Retinal pigment epithelial cell (primary cell): ENCODE measurements at regions not wholly inside any gene's neighbourhood (a gene's known extent, or its start where the extent isn't known, plus 50 kb on each side); places are given as distances from the start of the nearest gene placed in this dataset.

Source experiments
- DNase-seq: peaks from one replicate; pipeline ENCODE4 v3.0.0-alpha.2; 2010; ENCODE audit warnings: low read depth
- H3K4me3 ChIP-seq: 2 replicates; pipeline ENCODE4 v1.5.1; 2011; ENCODE audit warnings: mild to moderate bottlenecking, low read length, control low read depth, moderate library complexity
- TF ChIP-seq, protein P1 (sequence below): conservative IDR thresholded peaks from 2 replicates; pipeline ENCODE4 v1.5.1; 2011; ENCODE audit warnings: low read depth, low read length, control low read depth, inconsistent platforms

DNA sequence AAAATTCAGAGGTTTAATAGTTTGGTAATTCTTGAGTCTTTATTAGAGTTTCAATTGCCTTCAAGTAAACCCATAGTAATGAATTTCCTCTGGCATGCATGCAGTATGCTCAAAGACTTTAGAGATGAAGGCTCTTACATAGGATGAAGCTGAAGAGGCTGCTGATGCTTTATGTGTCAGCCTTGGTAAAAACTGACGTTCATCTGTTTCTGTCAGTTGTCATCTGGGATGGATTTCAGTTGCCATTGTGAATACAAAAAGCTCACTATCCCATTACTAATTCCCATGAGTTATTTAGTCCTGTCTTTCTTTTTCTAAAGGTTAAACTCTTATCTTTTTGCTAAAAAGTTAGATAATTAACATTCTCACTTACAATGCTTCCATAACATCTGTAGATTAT is 136.9 kb upstream of the GBE1 start:
- TF ChIP-seq, protein P1, sequence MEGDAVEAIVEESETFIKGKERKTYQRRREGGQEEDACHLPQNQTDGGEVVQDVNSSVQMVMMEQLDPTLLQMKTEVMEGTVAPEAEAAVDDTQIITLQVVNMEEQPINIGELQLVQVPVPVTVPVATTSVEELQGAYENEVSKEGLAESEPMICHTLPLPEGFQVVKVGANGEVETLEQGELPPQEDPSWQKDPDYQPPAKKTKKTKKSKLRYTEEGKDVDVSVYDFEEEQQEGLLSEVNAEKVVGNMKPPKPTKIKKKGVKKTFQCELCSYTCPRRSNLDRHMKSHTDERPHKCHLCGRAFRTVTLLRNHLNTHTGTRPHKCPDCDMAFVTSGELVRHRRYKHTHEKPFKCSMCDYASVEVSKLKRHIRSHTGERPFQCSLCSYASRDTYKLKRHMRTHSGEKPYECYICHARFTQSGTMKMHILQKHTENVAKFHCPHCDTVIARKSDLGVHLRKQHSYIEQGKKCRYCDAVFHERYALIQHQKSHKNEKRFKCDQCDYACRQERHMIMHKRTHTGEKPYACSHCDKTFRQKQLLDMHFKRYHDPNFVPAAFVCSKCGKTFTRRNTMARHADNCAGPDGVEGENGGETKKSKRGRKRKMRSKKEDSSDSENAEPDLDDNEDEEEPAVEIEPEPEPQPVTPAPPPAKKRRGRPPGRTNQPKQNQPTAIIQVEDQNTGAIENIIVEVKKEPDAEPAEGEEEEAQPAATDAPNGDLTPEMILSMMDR, result no peak
- DNase-seq, result no peak
- H3K4me3 ChIP-seq, result no peak overlapping the region

DNA sequence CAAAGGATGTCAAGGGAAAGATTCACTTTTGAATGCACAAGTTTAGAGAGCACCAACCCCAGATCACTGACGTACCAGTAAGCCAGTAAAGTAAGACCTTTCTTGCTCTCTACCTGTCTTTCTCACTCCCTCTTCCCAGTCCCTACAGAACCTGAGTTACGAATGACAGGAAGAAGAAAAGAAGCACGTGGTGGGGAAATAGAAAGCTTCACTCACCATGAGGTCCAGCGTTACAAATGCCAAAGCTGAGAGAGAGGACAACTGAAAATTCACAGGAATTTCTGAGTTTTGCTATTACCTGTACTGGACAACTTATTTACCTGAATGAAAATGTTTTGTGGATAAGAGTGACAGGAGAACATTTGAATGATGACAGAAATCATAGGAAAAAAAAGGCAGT is 133.2 kb upstream of the GBE1 start:
- DNase-seq, result no peak
- TF ChIP-seq, protein P1, result no peak
- H3K4me3 ChIP-seq, result no peak overlapping the region

DNA sequence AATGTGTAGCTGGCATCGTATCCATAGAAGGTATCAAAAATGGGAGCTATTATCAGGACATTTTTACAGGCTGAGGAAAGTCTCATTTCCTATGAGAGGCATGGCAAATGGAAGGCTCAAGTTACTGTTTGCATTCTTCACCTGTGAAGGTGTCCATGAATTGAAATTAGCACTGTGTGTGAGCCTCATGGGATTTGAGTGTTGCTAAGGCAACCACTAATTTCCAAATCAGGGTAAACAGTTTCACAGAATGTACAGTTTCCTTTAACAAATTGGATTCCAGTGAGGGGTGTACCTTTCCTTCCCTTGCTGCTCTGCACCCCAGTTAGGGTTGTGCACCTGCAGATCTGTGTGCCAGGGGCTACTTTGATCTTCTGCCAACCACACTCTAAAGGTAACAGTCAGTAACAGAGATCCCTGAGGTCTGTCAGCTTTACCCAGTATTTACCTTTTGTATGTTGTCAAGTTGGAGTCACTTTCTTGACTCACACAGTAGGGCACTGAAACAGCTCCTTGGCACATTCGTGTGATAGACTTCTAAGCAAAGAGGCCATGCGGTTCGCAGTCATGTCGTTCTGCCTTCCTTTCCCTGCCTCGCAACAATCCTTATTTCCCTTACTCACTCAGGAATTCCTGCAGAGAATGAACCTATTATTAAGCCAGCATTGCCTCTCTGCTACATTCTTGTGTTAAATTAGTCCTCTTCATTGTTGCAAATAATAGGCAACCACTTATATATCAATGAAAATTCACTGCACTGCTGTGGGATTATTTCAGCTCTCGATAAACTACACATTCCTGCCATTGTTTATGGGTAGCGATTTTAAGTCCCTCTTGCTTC is 129.8 kb upstream of the GBE1 start:
- no peak overlapping the region for H3K4me3 ChIP-seq
- TF ChIP-seq, protein P1, result no peak
- DNase-seq, result peak; percentile 25

DNA sequence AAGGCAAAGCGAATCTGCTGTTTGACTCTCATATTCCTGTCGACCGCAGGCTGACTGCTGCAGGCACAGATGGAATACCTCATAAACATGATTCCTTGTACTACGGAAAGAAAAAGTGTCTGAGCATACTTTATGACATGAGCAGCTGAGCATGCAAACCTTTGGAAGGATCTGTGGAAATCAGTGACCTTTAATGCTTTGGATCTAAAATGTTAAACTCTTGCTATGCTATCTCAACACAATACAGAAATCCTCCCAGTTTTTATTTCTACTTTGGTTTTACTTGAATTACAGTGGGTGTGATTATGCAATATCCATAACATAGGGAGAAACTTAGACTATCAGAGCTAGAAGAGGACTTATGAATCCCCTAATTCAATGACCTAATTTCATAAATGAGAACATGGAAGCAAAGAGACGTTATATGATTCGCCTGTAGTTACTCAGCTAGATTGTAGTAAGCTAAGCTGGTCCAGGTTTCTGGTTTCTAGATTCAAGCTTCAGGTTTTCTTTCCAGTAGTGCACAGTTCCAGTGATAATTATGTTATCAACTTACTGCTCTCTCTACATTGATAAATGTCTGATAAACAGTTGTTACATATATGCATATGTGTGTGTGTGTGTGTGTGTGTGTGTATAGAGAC is 127.6 kb upstream of the GBE1 start:
- TF ChIP-seq, protein P1, result no peak
- no peak for DNase-seq
- no peak overlapping the region for H3K4me3 ChIP-seq

DNA sequence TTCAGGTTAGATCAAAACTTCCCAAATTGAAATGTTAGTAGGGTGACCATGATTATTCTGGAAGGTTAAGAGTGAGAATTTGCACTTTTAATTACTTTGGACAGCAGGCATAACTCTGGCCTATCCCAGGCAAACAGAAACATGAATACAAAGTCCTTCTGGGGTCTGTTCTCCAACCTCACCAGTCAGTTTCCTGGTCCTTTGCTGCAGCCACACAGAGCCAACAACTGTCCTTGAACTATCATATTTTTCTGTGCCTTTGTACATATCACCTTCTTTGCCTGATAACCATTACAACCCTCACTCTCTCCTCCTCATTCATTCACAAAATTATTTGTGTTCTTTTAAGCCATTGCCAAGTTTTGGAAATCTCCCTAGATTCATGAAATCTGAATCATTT is 126.0 kb upstream of the GBE1 start:
- H3K4me3 ChIP-seq, result no peak overlapping the region
- no peak for DNase-seq
- TF ChIP-seq, protein P1, result no peak

DNA sequence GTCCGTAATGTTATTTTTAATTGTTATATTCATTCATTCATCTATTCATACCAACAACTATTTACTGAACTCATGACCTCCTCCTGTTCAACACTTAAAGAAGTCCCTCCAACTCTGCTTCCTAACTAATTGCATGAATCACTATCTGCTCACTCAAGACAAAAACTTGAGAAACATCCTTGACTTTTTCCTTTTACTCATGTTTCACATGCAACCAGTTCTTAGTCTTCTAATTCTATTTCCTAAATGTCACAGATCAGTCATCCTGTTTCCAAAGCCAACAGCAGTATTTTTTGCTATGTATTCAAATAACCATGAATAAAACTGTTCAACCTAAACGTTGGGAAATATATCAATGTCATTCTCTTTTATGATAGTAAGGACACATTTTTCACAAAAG is 124.6 kb upstream of the GBE1 start:
- TF ChIP-seq, protein P1, result no peak
- DNase-seq, result no peak
- H3K4me3 ChIP-seq, result no peak overlapping the region

DNA sequence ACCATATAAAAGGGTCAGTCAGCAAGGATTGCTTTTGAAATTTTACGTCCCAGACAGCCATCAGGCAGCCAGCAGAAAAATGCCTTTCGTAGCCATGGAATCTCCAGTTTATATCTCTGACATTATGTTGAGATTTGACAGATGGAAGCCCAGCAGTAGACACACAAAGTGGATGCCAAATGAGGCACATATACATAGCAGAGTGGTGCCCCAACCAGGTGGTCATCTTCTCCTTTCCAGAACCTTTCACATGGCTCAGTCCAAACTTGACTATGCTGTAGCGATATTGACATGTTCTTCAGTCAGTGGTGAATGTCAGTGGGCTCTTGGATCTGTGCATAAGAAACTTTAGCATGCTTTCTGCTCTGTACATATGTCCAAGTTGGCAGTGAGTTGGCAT is 123.3 kb upstream of the GBE1 start:
- TF ChIP-seq, protein P1, result no peak
- no peak overlapping the region for H3K4me3 ChIP-seq
- DNase-seq, result no peak
